ENCODE measurements at regions not wholly inside any gene's neighbourhood (a gene's known extent, or its start where the extent isn't known, plus 50 kb on each side); places are given as distances from the start of the nearest gene placed in this dataset.
"Not testable (repeated sequence)": the region's sequence is repeated elsewhere in the genome, so short reads cannot be mapped to it uniquely, and the experiment has no call there.

DNA sequence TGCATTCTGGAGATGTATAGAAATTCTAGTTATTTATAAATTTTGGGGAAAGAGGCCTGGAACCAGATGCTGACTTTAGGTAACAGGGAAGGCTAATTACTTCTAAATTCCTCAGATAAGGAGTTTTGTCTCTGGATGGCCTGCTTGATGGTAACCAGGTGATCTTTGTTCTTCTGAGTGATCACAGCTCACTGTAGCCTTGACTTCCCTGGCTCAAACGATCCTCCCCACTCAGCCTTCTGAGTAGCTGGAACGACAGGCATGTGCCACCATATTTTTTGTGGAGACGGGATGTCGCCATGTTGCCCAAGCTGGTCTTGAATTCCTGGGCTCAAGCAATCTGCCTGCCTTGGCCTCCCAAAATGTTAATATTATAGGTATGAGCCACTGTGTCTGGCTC, 54.4 kb upstream of the MSH6 start:
- DNase-seq = no peak

GRCh38 chr2:47727956-47728355, 55.0 kb upstream of the MSH6 start:
- DNase-seq = no peak

DNA sequence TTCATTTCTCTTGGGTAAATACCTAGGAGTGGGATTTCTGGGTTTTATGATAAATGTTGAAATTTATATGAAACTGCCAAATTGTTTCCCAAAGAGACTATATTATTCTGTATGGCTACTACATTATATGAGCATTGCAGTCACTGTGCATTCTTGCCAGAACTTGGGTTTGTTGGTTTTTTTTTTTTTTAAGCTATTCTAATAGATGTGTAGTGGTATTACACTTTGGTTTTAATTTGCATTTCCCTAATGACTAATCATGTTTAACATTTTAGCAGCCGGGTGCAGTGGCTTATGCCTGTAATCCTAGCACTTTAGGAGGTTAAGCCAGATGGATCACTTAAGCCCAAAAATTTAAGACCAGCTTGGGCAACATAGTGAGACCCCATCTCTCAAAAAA, 56.0 kb upstream of the MSH6 start:
- DNase-seq = not testable (repeated sequence)

GRCh38 chr2:47725808-47726207, 57.1 kb upstream of the MSH6 start:
- no peak for DNase-seq

DNA sequence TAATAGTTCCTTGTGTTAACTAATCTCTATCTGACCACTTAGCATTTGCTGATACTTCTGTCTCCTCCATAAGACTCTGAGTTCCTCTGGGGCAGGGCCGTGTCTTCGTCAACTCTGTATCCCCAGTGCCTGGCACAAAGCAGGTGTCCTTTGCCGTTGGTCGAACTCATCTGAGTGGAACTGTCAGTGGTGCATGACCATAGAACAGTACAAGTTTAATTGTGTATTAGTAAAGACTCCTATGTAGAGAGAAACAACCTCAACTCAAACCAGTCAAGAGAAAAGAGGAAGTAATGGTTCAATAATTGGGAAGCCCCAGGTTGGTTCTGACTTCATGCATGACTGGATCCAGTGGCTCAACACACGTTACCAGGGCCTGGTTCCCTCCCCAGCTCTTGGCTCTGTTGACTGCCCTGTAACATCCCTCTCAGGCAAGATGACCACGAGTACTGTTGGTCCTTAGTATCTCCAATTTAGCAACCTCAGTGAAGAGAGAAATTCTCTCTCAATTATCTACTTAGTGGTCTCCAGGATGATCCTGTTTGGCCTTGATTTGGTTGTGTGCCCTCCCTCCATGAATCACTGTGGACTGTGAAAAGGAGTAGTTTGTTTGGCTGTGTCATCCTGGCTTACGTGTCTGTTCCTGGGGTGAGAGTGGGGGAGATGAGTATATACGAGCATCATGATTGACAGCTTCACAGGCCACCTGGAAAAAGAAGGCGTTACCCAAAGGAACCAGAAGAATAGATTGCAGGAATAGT, 58.5 kb upstream of the MSH6 start:
- no peak for DNase-seq

GRCh38 chr2:47721296-47721695, 61.6 kb upstream of the MSH6 start:
- DNase-seq = no peak

DNA sequence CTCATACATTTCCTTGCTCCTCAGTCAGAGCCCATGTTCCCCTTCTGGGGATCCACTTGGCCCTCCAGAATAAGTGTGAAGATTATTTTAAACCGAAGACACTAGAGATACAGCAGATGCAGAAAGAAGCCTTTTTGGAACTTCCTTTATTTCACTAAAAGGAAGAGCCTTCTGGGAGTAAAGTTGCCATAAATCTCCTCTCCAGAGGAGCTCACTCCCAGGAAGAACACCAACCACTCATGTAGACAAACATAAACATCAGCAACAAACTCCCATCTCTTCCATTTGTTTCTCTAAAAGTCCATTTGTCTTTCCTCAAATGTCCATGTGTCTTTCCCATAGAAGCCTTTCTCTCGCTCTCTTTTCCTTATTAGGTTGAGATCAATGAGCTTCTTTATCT, 62.4 kb upstream of the MSH6 start:
- DNase-seq = no peak

GRCh38 chr2:47720036-47720435, 62.9 kb upstream of the MSH6 start:
- no peak for DNase-seq

GRCh38 chr2:47719099-47719498, 63.8 kb upstream of the MSH6 start:
- no peak for DNase-seq

GRCh38 chr2:47716307-47716706, 66.6 kb upstream of the MSH6 start:
- DNase-seq = not testable (repeated sequence)

DNA sequence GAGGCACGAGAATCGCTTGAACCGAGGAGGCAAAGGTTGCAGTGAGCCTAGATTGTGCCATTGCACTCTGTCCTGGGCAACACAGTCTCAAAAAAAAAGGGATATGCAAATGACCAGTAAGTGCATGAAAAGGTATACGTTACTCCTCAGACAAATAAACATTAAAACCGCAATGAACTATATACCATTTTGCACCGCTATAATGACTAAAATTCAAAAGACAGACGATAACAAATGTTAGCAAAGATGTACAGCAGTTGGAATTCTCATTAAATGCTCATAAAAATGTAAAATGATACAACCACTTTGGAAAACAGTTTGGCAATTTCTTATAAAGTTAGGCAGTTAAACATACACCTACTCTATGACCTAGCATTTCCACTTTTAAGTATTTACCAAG, 67.4 kb upstream of the MSH6 start:
- no peak for DNase-seq

DNA sequence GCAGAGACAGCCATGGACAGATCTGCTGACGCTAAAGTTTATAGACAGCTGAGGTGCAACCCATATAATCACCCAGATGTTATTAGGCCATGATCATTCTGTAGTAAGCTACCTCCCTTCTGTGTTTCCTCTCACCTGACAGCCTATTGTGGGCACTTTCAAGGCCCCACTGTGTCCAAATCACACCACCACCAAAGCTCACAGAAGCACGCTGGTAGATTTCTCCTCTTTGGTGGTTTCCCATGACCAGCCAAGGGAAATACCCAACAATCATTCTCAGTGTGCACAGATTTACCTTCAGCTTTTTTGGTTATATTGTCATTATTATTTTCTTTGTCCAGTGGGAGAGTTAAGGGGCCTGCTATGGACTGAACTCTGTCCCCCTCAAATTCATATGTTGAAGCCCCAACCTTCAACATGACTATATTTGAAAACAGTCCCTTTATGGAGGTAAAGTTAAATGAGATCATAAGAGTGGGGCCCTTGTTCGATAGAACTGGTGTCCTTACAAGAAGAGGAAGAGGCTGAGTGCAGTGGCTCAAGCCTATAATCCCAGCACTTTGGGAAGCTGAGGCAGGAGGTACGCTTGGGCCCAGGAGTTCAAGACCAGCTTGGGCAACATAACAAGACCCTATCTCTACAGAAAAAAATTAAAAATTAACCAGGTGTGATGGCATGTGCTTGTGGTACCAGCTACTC, 74.0 kb upstream of the MSH6 start:
- no peak for DNase-seq

DNA sequence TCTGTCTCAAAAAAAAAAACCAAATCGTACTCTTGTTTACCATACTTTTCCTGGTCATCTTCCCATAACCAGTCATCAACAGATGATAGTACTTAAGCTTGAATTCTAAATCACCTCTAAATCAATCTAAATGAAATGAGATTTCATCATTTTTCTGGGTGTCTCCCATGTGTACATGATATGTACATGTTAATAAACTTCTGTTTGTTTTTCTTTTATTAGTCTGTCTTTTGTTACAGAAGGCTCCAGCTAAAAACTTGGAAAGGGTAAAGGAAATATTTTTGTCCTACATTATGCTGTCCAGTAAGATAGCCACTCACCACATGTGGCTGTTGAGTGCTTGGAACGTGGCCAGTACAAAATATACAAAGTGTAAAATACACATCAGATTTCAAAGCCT, 78.7 kb upstream of the MSH6 start:
- DNase-seq = no peak

DNA sequence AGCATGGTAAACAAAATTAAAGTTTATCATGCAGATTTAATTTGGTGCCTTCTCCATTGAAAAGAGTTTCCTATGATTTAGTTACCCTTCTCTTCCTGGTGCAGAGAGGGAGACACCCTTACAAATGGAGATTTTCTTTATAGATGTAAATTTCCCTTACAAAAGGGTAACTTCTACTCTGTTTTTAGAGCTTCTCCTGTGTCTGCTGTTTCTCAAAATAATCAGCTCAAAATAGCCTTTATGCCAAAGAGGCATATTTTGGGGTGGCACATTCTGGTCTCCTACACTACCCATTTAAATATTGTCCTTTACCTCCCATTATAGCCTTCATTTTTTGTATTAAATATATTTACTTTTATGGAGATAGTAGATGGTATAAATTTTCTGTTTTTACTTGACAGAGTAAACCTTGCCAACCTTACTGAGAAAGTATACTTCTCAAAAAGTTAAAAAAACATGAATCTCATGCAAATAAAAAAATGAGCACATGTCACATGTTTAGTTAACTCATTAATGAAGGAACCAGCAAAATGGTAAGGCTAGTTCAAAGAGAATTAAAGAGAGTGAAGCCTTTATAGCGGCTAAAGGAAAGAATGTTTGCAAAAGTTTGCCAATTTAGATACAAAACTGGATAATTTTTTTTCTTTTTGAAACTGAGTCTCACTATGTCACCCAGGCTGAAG, 83.3 kb upstream of the MSH6 start:
- no peak for DNase-seq

DNA sequence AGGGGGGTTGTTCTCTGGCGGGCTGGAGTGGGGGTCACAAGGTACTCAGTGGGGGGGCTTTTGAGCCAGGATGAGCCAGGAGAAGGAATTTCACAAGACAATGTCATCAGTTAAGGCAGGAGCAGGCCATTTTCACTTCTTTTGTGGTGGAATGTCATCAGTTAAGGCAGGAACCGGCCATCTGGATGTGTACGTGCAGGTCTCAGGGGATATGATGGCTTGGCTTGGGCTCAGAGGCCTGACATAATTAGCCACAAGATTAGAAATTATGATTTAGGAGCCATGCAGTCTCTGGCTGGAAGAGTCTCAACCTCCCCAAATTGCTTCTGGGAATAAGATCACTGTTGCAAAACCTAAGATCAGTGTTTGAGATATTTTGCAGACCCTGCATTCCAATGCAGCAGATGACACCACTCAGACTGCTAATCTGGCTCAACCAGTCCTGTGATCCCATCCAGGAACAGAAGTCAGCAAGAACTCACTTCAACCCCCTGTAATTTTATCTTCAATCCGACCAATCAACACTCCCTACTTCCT, 84.4 kb upstream of the MSH6 start:
- DNase-seq = not testable (repeated sequence)

DNA sequence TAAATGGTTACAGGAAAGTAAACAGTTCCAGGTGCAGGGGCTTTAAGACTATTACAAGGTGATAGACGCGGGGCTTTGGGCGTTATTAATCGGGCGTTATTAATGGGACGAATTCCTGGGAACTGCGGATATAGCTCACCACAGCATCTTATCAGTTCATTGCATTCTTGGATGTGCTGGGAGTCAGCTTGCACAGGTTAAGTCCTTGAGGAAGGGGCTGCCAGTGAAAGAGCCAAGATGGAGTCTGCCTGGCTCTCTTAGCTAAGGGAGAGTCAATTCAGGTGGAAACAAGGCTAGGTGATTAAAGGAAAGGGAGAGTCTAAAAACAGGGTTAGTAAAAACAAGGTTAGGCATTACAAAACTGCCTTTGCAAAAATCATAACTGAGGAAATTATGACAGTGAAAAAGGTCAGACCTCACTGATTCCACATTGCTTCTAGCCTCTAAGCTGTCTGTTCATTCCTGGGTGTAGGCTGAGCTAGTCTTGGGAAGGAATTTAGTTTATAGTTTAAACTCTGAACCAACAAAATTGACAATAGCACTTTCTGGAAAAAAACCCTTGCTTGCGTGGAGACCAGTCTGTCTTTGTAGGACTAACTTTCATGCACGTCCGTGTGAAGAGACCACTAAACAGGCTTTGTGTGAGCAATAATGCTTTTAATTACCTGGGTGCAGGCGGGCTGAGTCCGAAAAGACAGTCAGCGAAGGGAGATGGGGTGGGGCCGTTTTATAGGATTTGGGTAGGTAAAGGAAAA, 85.1 kb upstream of the MSH6 start:
- not testable (repeated sequence) for DNase-seq

DNA sequence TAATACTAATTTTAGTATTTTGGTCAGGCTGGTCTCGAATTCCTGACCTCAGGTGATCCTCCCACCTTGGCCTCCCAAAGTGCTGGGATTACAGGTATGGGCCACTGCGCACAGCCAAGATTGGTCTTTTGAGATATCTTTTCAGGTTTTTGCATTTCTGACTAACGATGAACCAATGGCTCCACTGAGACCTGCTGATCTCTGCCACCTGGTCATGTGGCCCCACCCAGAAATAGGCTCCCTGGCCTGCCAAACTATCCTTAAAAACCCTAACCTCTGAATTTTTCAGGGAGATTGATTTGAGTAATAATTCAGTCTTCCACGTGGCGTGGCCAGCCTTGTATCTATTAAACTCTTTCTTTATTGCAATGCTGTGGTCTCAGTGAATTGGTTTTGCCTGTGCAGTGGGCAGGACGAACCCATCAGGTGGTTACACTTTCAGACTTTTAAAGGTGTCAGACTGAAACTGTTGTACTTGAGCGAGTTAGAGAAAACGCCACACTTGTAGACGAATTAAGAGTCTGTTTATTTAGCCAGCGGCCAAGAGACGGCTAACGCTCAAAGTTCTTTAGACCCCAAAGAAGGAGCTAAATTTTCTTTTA, 85.8 kb upstream of the MSH6 start:
- DNase-seq = no peak

- no peak for DNase-seq
These were observed 86.5 kb upstream of the MSH6 start for GRCh38 chr2:47696478-47696831.

GRCh38 chr2:47695800-47696477, 87.0 kb upstream of the MSH6 start:
- DNase-seq = no peak

- DNase-seq = not testable (repeated sequence)
These were observed 88.5 kb upstream of the MSH6 start for GRCh38 chr2:47694451-47694850.

GRCh38 chr2:47690706-47691325, 92.1 kb upstream of the MSH6 start:
- DNase-seq = not testable (repeated sequence)
